ENCODE measurements at regions not wholly inside any gene's neighbourhood (a gene's known extent, or its start where the extent isn't known, plus 50 kb on each side); places are given as distances from the start of the nearest gene placed in this dataset.

- TF ChIP-seq EZH2 (IDR thresholded peaks at IDR 0.05) (no peak), POLR2AphosphoS5 (IDR thresholded peaks at IDR 0.05; ENCODE audit: borderline replicate concordance, low read depth, low read length) (no peak), FOXP2 (optimal IDR thresholded peaks at IDR 0.05; ENCODE audit: control extremely low read depth, extremely low read length, insufficient read depth) (no peak)
Measured at GRCh38 chr13:63457186-63457585, 2041.5 kb upstream of the PCDH20 start.
